Mesenchymal stem cell (in vitro differentiated cells and primary cell): ENCODE measurements at regions not wholly inside any gene's neighbourhood (a gene's known extent, or its start where the extent isn't known, plus 50 kb on each side); places are given as distances from the start of the nearest gene placed in this dataset.
"Not testable (repeated sequence)": the region's sequence is repeated elsewhere in the genome, so short reads cannot be mapped to it uniquely, and the experiment has no call there.

Source experiments
- DNase-seq: peaks from one replicate; pipeline ENCODE4 v3.0.0-alpha.2; 2013
- H2AFZ ChIP-seq: one replicate; pipeline ENCODE4 v1.6.1; 2013; ENCODE audit warnings: low read depth, mild to moderate bottlenecking, control low read depth, inconsistent platforms, low read length, moderate library complexity
- H2AK5ac ChIP-seq: 2 replicates; pipeline ENCODE4 v1.6.1; 2013; ENCODE audit warnings: low read length, moderate library complexity, mild to moderate bottlenecking, inconsistent platforms; ENCODE audit not compliant: severe bottlenecking
- H2BK120ac ChIP-seq: one replicate; pipeline ENCODE4 v1.6.1; 2013; ENCODE audit warnings: low read depth, mild to moderate bottlenecking, inconsistent platforms, low read length, moderate library complexity
- H2BK12ac ChIP-seq, 2 experiments: one replicate each; pipeline ENCODE4 v1.6.1; 2013; ENCODE audit warnings: inconsistent platforms in 2 of 2, low read length in 2 of 2, mild to moderate bottlenecking in 2 of 2, moderate library complexity in 2 of 2, control low read depth in 1 of 2
- H2BK15ac ChIP-seq: one replicate; pipeline ENCODE4 v1.6.1; 2013; ENCODE audit warnings: mild to moderate bottlenecking, low read depth, inconsistent platforms; ENCODE audit not compliant: poor library complexity, severe bottlenecking
- H2BK5ac ChIP-seq: 2 replicates; pipeline ENCODE4 v1.6.1; 2013; ENCODE audit warnings: low read depth, mild to moderate bottlenecking, low read length, control low read depth, inconsistent platforms; ENCODE audit not compliant: poor library complexity, severe bottlenecking
- H3K14ac ChIP-seq, 2 experiments: one replicate each; pipeline ENCODE4 v1.6.1; 2013; ENCODE audit warnings: inconsistent platforms in 2 of 2, low read length in 2 of 2, control low read depth in 1 of 2, mild to moderate bottlenecking in 1 of 2, moderate library complexity in 1 of 2
- H3K18ac ChIP-seq, 2 experiments: one replicate each; pipeline ENCODE4 v1.6.1; 2013; ENCODE audit warnings: inconsistent platforms in 2 of 2, low read length in 2 of 2, control low read depth in 1 of 2, low read depth in 1 of 2, mild to moderate bottlenecking in 1 of 2
- H3K23ac ChIP-seq, 2 experiments: one replicate each; pipeline ENCODE4 v1.6.1; 2013; ENCODE audit warnings: inconsistent platforms in 2 of 2, low read length in 2 of 2, mild to moderate bottlenecking in 2 of 2, moderate library complexity in 2 of 2, control low read depth in 1 of 2
- H3K27ac ChIP-seq: 2 replicates; pipeline ENCODE4 v1.5.1; 2013; ENCODE audit warnings: mild to moderate bottlenecking, moderate library complexity, low read length, control low read depth, inconsistent platforms; ENCODE audit not compliant: poor library complexity, severe bottlenecking
- H3K27me3 ChIP-seq, 2 experiments: 2 replicates each; pipeline versions ENCODE4 v1.6.1 to v1.7.0; 2013; ENCODE audit warnings: low read length in 2 of 2, mild to moderate bottlenecking in 2 of 2, moderate library complexity in 2 of 2, control low read depth in 1 of 2, inconsistent platforms in 1 of 2; ENCODE audit not compliant: control insufficient read depth in 1 of 2, insufficient read depth in 1 of 2
- H3K36me3 ChIP-seq, 2 experiments: 2 replicates each; pipeline versions ENCODE4 v1.6.1 to v1.7.0; 2013; ENCODE audit warnings: low read length in 2 of 2, control low read depth in 1 of 2, inconsistent platforms in 1 of 2, low read depth in 1 of 2, mild to moderate bottlenecking in 1 of 2; ENCODE audit not compliant: insufficient read depth in 2 of 2, control insufficient read depth in 1 of 2
- H3K4ac ChIP-seq, 2 experiments: one replicate each; pipeline ENCODE4 v1.6.1; 2013; ENCODE audit warnings: inconsistent platforms in 2 of 2, low read length in 2 of 2, mild to moderate bottlenecking in 2 of 2, moderate library complexity in 2 of 2, control low read depth in 1 of 2, low read depth in 1 of 2
- H3K4me1 ChIP-seq: 2 replicates; pipeline ENCODE4 v1.6.1; 2013; ENCODE audit warnings: low read depth, low read length, control low read depth; ENCODE audit not compliant: control insufficient read depth, insufficient read depth
- H3K4me2 ChIP-seq: 2 replicates; pipeline ENCODE4 v1.6.1; 2013; ENCODE audit warnings: low read length, mild to moderate bottlenecking, inconsistent platforms; ENCODE audit not compliant: poor library complexity, severe bottlenecking
- H3K4me3 ChIP-seq, 2 experiments: 2 replicates each; pipeline versions ENCODE4 v1.5.1 to v1.7.0; 2013; ENCODE audit warnings: low read length in 2 of 2, mild to moderate bottlenecking in 2 of 2, control low read depth in 1 of 2, low read depth in 1 of 2; ENCODE audit not compliant: insufficient read depth in 1 of 2
- H3K79me1 ChIP-seq: replicated peaks from 2 replicates; pipeline ENCODE4 v1.6.1; 2013; ENCODE audit warnings: mild to moderate bottlenecking, control low read depth, low read length, inconsistent platforms; ENCODE audit not compliant: poor library complexity, severe bottlenecking
- H3K9ac ChIP-seq: 2 replicates; pipeline ENCODE4 v1.7.0; 2013; ENCODE audit warnings: mild to moderate bottlenecking, low read length, moderate library complexity
- H3K9me3 ChIP-seq: 2 replicates; pipeline ENCODE4 v1.7.0; 2013; ENCODE audit warnings: mild to moderate bottlenecking, low read length; ENCODE audit not compliant: control insufficient read depth
- H4K8ac ChIP-seq: one replicate; pipeline ENCODE4 v1.6.1; 2013; ENCODE audit warnings: inconsistent platforms, mild to moderate bottlenecking, low read length, moderate library complexity
- H4K91ac ChIP-seq: one replicate; pipeline ENCODE4 v1.6.1; 2013; ENCODE audit warnings: mild to moderate bottlenecking, low read length, inconsistent platforms
- WGBS: methylation state at CpG from one replicate; pipeline ENCODE4 v1.1.7; 2013; ENCODE audit warnings: mixed read lengths; 5-methylcytosine and 5-hydroxymethylcytosine counted together

GRCh38 chr5:105168806-105169205 is 1606.2 kb upstream of the NUDT12 start:
- Histone ChIP-seq H3K9ac (no peak overlapping the region), H3K18ac (no peak overlapping the region), H2BK15ac (no peak overlapping the region), H2AFZ (peak overlapping the region; percentile 27), H2BK12ac (no peak overlapping the region), H3K4ac (no peak overlapping the region), H3K4me1 (no peaks in the 10 kb centered on the region), H3K14ac (no peak overlapping the region), H4K91ac (no peak overlapping the region), H3K23ac (no peak overlapping the region), H2AK5ac (no peak overlapping the region), H3K79me1 (no peaks in the 10 kb centered on the region), H3K27ac (no peak overlapping the region), H3K36me3 (no peaks in the 10 kb centered on the region), H2BK5ac (no peak overlapping the region), H3K27me3 (no peaks in the 10 kb centered on the region), H2BK120ac (no peak overlapping the region), H3K9me3 (peaks cover 4% of the 10 kb centered on the region), H3K4me3 (no peak overlapping the region), H4K8ac (no peak overlapping the region), H3K4me2 (no peak overlapping the region)
- peak; percentile 8 for DNase-seq
- WGBS, result no CpG with 5 or more reads among the region's 1 CpG

- Histone ChIP-seq H3K23ac (no peak overlapping the region), H3K27me3 (no peaks in the 10 kb centered on the region), H2BK5ac (no peak overlapping the region), H3K9me3 (peaks cover 4% of the 10 kb centered on the region), H3K18ac (no peak overlapping the region), H2BK12ac (no peak overlapping the region), H3K4ac (no peak overlapping the region), H3K4me3 (no peak overlapping the region), H4K91ac (no peak overlapping the region), H2BK120ac (no peak overlapping the region), H3K27ac (no peak overlapping the region), H3K9ac (no peak overlapping the region), H3K4me2 (no peak overlapping the region), H3K14ac (no peak overlapping the region), H2BK15ac (no peak overlapping the region), H2AK5ac (no peak overlapping the region), H4K8ac (no peak overlapping the region), H3K79me1 (no peaks in the 10 kb centered on the region), H3K4me1 (no peaks in the 10 kb centered on the region), H3K36me3 (no peaks in the 10 kb centered on the region), H2AFZ (no peak overlapping the region)
- DNase-seq, result no peak
- 98% methylated on average over 3 of the region's 3 CpGs for WGBS
Measured at GRCh38 chr5:105167092-105167491, 1604.5 kb upstream of the NUDT12 start.

GRCh38 chr5:105163547-105163946 is 1601.0 kb upstream of the NUDT12 start:
- no peaks in the 10 kb centered on the region for H3K4me1 ChIP-seq
- no peak overlapping the region for H3K4me3 ChIP-seq
- H3K36me3 ChIP-seq, result no peaks in the 10 kb centered on the region
- no peak overlapping the region for H3K4me2 ChIP-seq
- no peak overlapping the region for H3K14ac ChIP-seq
- H2BK15ac ChIP-seq, result no peak overlapping the region
- no peak overlapping the region for H2BK5ac ChIP-seq
- no peak for DNase-seq
- no peak overlapping the region for H2BK120ac ChIP-seq
- no peak overlapping the region for H2AK5ac ChIP-seq
- H3K79me1 ChIP-seq, result no peaks in the 10 kb centered on the region
- H4K91ac ChIP-seq, result no peak overlapping the region
- no peak overlapping the region for H3K27ac ChIP-seq
- no peaks in the 10 kb centered on the region for H3K9me3 ChIP-seq
- H2BK12ac ChIP-seq, result no peak overlapping the region
- no peak overlapping the region for H3K9ac ChIP-seq
- H3K27me3 ChIP-seq, result no peaks in the 10 kb centered on the region
- H3K4ac ChIP-seq, result no peak overlapping the region
- H3K23ac ChIP-seq, result no peak overlapping the region
- H2AFZ ChIP-seq, result no peak overlapping the region
- H3K18ac ChIP-seq, result no peak overlapping the region
- H4K8ac ChIP-seq, result no peak overlapping the region

- H2BK5ac ChIP-seq, H2AK5ac ChIP-seq, H3K4me3 ChIP-seq, H3K9ac ChIP-seq, H3K14ac ChIP-seq, H4K91ac ChIP-seq, H2BK12ac ChIP-seq, H3K36me3 ChIP-seq, H4K8ac ChIP-seq, H3K4ac ChIP-seq, H2BK120ac ChIP-seq, H3K4me1 ChIP-seq, H3K9me3 ChIP-seq, H3K27ac ChIP-seq, H2AFZ ChIP-seq, H3K27me3 ChIP-seq, H3K79me1 ChIP-seq, DNase-seq, H3K18ac ChIP-seq, H3K23ac ChIP-seq, H2BK15ac ChIP-seq, H3K4me2 ChIP-seq: not testable (repeated sequence)
- WGBS, result 96% methylated on average over 4 of the region's 6 CpGs
Measured at GRCh38 chr5:105162557-105162956, 1600.0 kb upstream of the NUDT12 start.
